GM20000 (cell line): ENCODE measurements at regions not wholly inside any gene's neighbourhood (a gene's known extent, or its start where the extent isn't known, plus 50 kb on each side); places are given as distances from the start of the nearest gene placed in this dataset.

Experiments used
- DNase-seq: peaks from one replicate; pipeline ENCODE4 v3.0.0; 2012; ENCODE audit warnings: low spot score
- CTCF ChIP-seq: IDR thresholded peaks from 2 replicates; pipeline ENCODE4 v1.5.1; 2012; ENCODE audit warnings: mild to moderate bottlenecking, control low read depth; ENCODE audit errors: extremely low read depth, missing control alignments

- TF ChIP-seq CTCF: no peak
- DNase-seq: no peak
Observed at GRCh38 chr17:72334205-72334604, 213.4 kb downstream of the SOX9 start.

GRCh38 chr17:72336026-72336803, 215.4 kb downstream of the SOX9 start:
- no peak for DNase-seq

GRCh38 chr17:72336804-72337070, 215.9 kb downstream of the SOX9 start:
- TF ChIP-seq CTCF: no peak
- no peak for DNase-seq

More at GRCh38 chr17:72336026-72336803, 215.4 kb downstream of the SOX9 start:
- TF ChIP-seq CTCF: no peak

- TF ChIP-seq CTCF: no peak
- no peak for DNase-seq
Observed at GRCh38 chr17:72338304-72338703, 217.5 kb downstream of the SOX9 start.

- no peak for DNase-seq
- no peak for TF ChIP-seq CTCF
Observed at GRCh38 chr17:72338847-72339790, 218.3 kb downstream of the SOX9 start.

GRCh38 chr17:72340836-72341235, 220.0 kb downstream of the SOX9 start:
- TF ChIP-seq CTCF: no peak

GRCh38 chr17:72342061-72342460, 221.2 kb downstream of the SOX9 start:
- DNase-seq: no peak
- TF ChIP-seq CTCF: no peak

More at GRCh38 chr17:72340836-72341235, 220.0 kb downstream of the SOX9 start:
- no peak for DNase-seq
